ENCODE measurements at regions not wholly inside any gene's neighbourhood (a gene's known extent, or its start where the extent isn't known, plus 50 kb on each side); places are given as distances from the start of the nearest gene placed in this dataset. TPM values are rescaled to one million over a fixed set of nuclear protein-coding genes. Genes with fewer than 3 reads are reported as not detected.
A peak's percentile ranks its signal among the peaks of the same experiment; 100 is the strongest.

- no peak for TF ChIP-seq CTCF (IDR thresholded peaks at IDR 0.05; ENCODE audit: control extremely low read depth, extremely low read depth)
- H3K9me3 ChIP-seq (ENCODE audit: control insufficient read depth in 4 of 4, insufficient read depth in 3 of 4, low read length in 3 of 4): no peaks in the 10 kb centered on the region
- no peak overlapping the region for H3K4me3 ChIP-seq
- DNase-seq (no peak), ATAC-seq (ENCODE audit: insufficient read depth, low FRiP score) (no peak)
- H3K27ac ChIP-seq (ENCODE audit: low read depth in 1 of 2, low read length in 1 of 2): no peak overlapping the region
- no peaks in the 10 kb centered on the region for H3K27me3 ChIP-seq (ENCODE audit: control insufficient read depth in 3 of 3, insufficient read depth in 3 of 3, low read length in 2 of 3)
- H3K36me3 ChIP-seq (ENCODE audit: control insufficient read depth in 4 of 4, insufficient read depth in 4 of 4, low read length in 4 of 4): no peaks in the 10 kb centered on the region
- WGBS, 2 donors: 87 to 89% methylated on average over 2 of the region's 2 CpGs
- H3K9ac ChIP-seq (ENCODE audit: insufficient read depth in 1 of 2, low read length in 2 of 2): no peak overlapping the region
- H3K4me1 ChIP-seq (ENCODE audit: control insufficient read depth in 5 of 5, insufficient read depth in 5 of 5, low read length in 5 of 5): peaks cover 0 to 28% (median 6%) of the 10 kb centered on the region in 5 donors
These were observed 53.3 kb upstream of the EYA4 start for GRCh38 chr6:133187657-133188453.

GRCh38 chr6:133190912-133191311 is 50.2 kb upstream of the EYA4 start:
- ATAC-seq (ENCODE audit: insufficient read depth, low FRiP score) (no peak), DNase-seq (no peak)
- no peaks in the 10 kb centered on the region for H3K27me3 ChIP-seq (ENCODE audit: control insufficient read depth in 3 of 3, insufficient read depth in 3 of 3, low read length in 2 of 3)
- 73 to 85% methylated on average over 3 of the region's 3 CpGs for WGBS, 2 donors
- H3K36me3 ChIP-seq (ENCODE audit: control insufficient read depth in 4 of 4, insufficient read depth in 4 of 4, low read length in 4 of 4): no peaks in the 10 kb centered on the region
- H3K9ac ChIP-seq (ENCODE audit: insufficient read depth in 1 of 2, low read length in 2 of 2): no peak overlapping the region
- H3K9me3 ChIP-seq (ENCODE audit: control insufficient read depth in 4 of 4, insufficient read depth in 3 of 4, low read length in 3 of 4): peaks cover 0 to 7% (median 0%) of the 10 kb centered on the region in 4 donors
- no peak overlapping the region for H3K27ac ChIP-seq (ENCODE audit: low read depth in 1 of 2, low read length in 1 of 2)
- TF ChIP-seq CTCF (IDR thresholded peaks at IDR 0.05; ENCODE audit: control extremely low read depth, extremely low read depth): no peak
- H3K4me1 ChIP-seq (ENCODE audit: control insufficient read depth in 5 of 5, insufficient read depth in 5 of 5, low read length in 5 of 5): peaks cover 0 to 17% (median 5%) of the 10 kb centered on the region in 5 donors
- H3K4me3 ChIP-seq: no peak overlapping the region

GRCh38 chr6:133191323-133191722 is 49.8 kb upstream of the EYA4 start:
- DNase-seq: peak in 2 of 3 donors; percentile 49
- H3K9me3 ChIP-seq (ENCODE audit: control insufficient read depth in 4 of 4, insufficient read depth in 3 of 4, low read length in 3 of 4): peaks cover 0 to 7% (median 0%) of the 10 kb centered on the region in 4 donors
- peaks cover 0 to 13% (median under 1%) of the 10 kb centered on the region in 5 donors for H3K4me1 ChIP-seq (ENCODE audit: control insufficient read depth in 5 of 5, insufficient read depth in 5 of 5, low read length in 5 of 5)
- no peak overlapping the region for H3K9ac ChIP-seq (ENCODE audit: insufficient read depth in 1 of 2, low read length in 2 of 2)
- no peak for ATAC-seq (ENCODE audit: insufficient read depth, low FRiP score)
- H3K27me3 ChIP-seq (ENCODE audit: control insufficient read depth in 3 of 3, insufficient read depth in 3 of 3, low read length in 2 of 3): no peaks in the 10 kb centered on the region
- no peak for TF ChIP-seq CTCF (IDR thresholded peaks at IDR 0.05; ENCODE audit: control extremely low read depth, extremely low read depth)
- WGBS, 2 donors: 36 to 39% methylated on average over 2 of the region's 2 CpGs
- no peak overlapping the region for H3K4me3 ChIP-seq
- no peak overlapping the region for H3K27ac ChIP-seq (ENCODE audit: low read depth in 1 of 2, low read length in 1 of 2)
- no peaks in the 10 kb centered on the region for H3K36me3 ChIP-seq (ENCODE audit: control insufficient read depth in 4 of 4, insufficient read depth in 4 of 4, low read length in 4 of 4)

Small RNA genes in the stretch of these regions (small RNA-seq; reads per million reads assigned to genes)
- gene MTCYBP4 (ENCODE audit: low replicate concordance): not detected
